Left lung (tissue), 4 donors: ENCODE measurements at regions not wholly inside any gene's neighbourhood (a gene's known extent, or its start where the extent isn't known, plus 50 kb on each side); places are given as distances from the start of the nearest gene placed in this dataset.
A peak's percentile ranks its signal among the peaks of the same experiment; 100 is the strongest.
"Not testable (repeated sequence)": the region's sequence is repeated elsewhere in the genome, so short reads cannot be mapped to it uniquely, and the experiment has no call there.

Source experiments
- ATAC-seq: fragments of 200-7000 bp; cut with Tn5 transposase; one replicate; pipeline ENCODE4 v1.9.1; 2020; ENCODE audit warnings: moderate library complexity
- DNase-seq, 4 donors: peaks; one replicate each; pipeline ENCODE4 v3.0.0-alpha.2; 2013 to 2020
- H3K27ac ChIP-seq, 2 donors: fragments of 200-600 bp; sonication (generic) in 1 of 2; one replicate each; pipeline versions ENCODE4 v1.5.0 to v1.8.0; 2020 to 2021
- H3K27me3 ChIP-seq, 2 donors: fragments of 200-600 bp; sonication (generic) in 1 of 2; one replicate each; pipeline versions ENCODE4 v1.5.0 to v1.8.0; 2020 to 2021
- H3K36me3 ChIP-seq, 2 donors: fragments of 200-600 bp; sonication (generic) in 1 of 2; one replicate each; pipeline versions ENCODE4 v1.5.0 to v1.8.0; 2020 to 2021
- H3K4me1 ChIP-seq, 2 donors: fragments of 200-600 bp; one replicate each; pipeline ENCODE4 v1.8.0; 2021
- H3K4me3 ChIP-seq, 2 donors: fragments of 200-600 bp; sonication (generic) in 1 of 2; one replicate each; pipeline versions ENCODE4 v1.5.0 to v1.8.0; 2020 to 2021; ENCODE audit warnings: mild to moderate bottlenecking in 1 of 2
- H3K9me3 ChIP-seq, 2 donors: fragments of 200-600 bp; sonication (generic) in 1 of 2; one replicate each; pipeline versions ENCODE4 v1.5.0 to v1.8.0; 2020 to 2021
- CTCF ChIP-seq, 2 donors: fragments of 200-600 bp; sonication (generic) in 1 of 2; IDR thresholded peaks; one replicate each; pipeline versions ENCODE4 v1.5.0 to v1.8.0; 2021; ENCODE audit warnings: antibody characterized with exemption in 2 of 2
- intact Hi-C, 2 donors: fragments of 100-400 bp; cut with DNase I; formaldehyde crosslinking; loops; one replicate each; pipeline versions ENCODE4 v1.11.2 to v1.14.2; 2022
- donor health status: DM: no; HTN: yes; CAD: no.
- donor health status: DM: no; HTN: no; CAD: no.

- no peaks in the 10 kb centered on the region for H3K27me3 ChIP-seq
- no peaks in the 10 kb centered on the region for H3K36me3 ChIP-seq
- intact Hi-C loops: no loop called here
- no peaks in the 10 kb centered on the region for H3K9me3 ChIP-seq
- DNase-seq (no peak), ATAC-seq (no peak)
- no peak overlapping the region for H3K27ac ChIP-seq
- H3K4me3 ChIP-seq: no peak overlapping the region
- no peak for TF ChIP-seq CTCF (IDR thresholded peaks at IDR 0.05)
- H3K4me1 ChIP-seq: no peaks in the 10 kb centered on the region
Measured at GRCh38 chr9:22657713-22658112, 211.1 kb downstream of the DMRTA1 start.

GRCh38 chr9:22658484-22658883 lies 211.9 kb downstream of the DMRTA1 start:
- H3K4me3 ChIP-seq, H3K36me3 ChIP-seq, intact Hi-C loops, H3K27me3 ChIP-seq, H3K9me3 ChIP-seq, H3K4me1 ChIP-seq, DNase-seq, H3K27ac ChIP-seq, ATAC-seq: not testable (repeated sequence)

- Histone ChIP-seq H3K36me3 (no peaks in the 10 kb centered on the region), H3K4me3 (no peak overlapping the region), H3K9me3 (no peaks in the 10 kb centered on the region), H3K27me3 (no peaks in the 10 kb centered on the region), H3K27ac (no peak overlapping the region), H3K4me1 (no peaks in the 10 kb centered on the region)
- no peak for DNase-seq
- no peak for TF ChIP-seq CTCF (IDR thresholded peaks at IDR 0.05)
- intact Hi-C loops: no loop called here
- no peak for ATAC-seq
Measured at GRCh38 chr9:22682536-22682935, 235.9 kb downstream of the DMRTA1 start.

GRCh38 chr9:22682961-22683699 lies 236.5 kb downstream of the DMRTA1 start:
- Histone ChIP-seq H3K4me1 (no peaks in the 10 kb centered on the region), H3K27ac (no peak overlapping the region), H3K27me3 (no peaks in the 10 kb centered on the region), H3K4me3 (no peak overlapping the region), H3K36me3 (no peaks in the 10 kb centered on the region), H3K9me3 (no peaks in the 10 kb centered on the region)
- intact Hi-C loops: no loop called here
- DNase-seq (no peak), ATAC-seq (peak; percentile 80)
- no peak for TF ChIP-seq CTCF (IDR thresholded peaks at IDR 0.05)

GRCh38 chr9:22683700-22684075 lies 237.1 kb downstream of the DMRTA1 start:
- TF ChIP-seq CTCF (IDR thresholded peaks at IDR 0.05): no peak
- Histone ChIP-seq H3K36me3 (no peaks in the 10 kb centered on the region), H3K27ac (no peak overlapping the region), H3K27me3 (no peaks in the 10 kb centered on the region), H3K4me3 (no peak overlapping the region), H3K9me3 (no peaks in the 10 kb centered on the region), H3K4me1 (no peaks in the 10 kb centered on the region)
- intact Hi-C loops: no loop called here
- DNase-seq (no peak), ATAC-seq (peak; percentile 47)

GRCh38 chr9:22693156-22693555 lies 246.5 kb downstream of the DMRTA1 start:
- ATAC-seq: no peak
- TF ChIP-seq CTCF (IDR thresholded peaks at IDR 0.05): no peak
- no peak overlapping the region for H3K4me3 ChIP-seq
- no peak overlapping the region for H3K27ac ChIP-seq
- DNase-seq: no peak
- H3K27me3 ChIP-seq: no peaks in the 10 kb centered on the region
- peaks cover 0 to 2% of the 10 kb centered on the region in 2 donors for H3K9me3 ChIP-seq
- H3K36me3 ChIP-seq: no peaks in the 10 kb centered on the region
- intact Hi-C loops: no loop called here
- no peaks in the 10 kb centered on the region for H3K4me1 ChIP-seq
